Panc1 (cell line): ENCODE measurements at regions not wholly inside any gene's neighbourhood (a gene's known extent, or its start where the extent isn't known, plus 50 kb on each side); places are given as distances from the start of the nearest gene placed in this dataset.

Experiments used
- CTCF ChIP-seq: fragments of 450-650 bp; IDR thresholded peaks from 2 replicates; pipeline ENCODE4 v1.5.1; 2017; ENCODE audit warnings: mild to moderate bottlenecking
- POLR2AphosphoS5 ChIP-seq: IDR thresholded peaks from 2 replicates; pipeline ENCODE4 v1.6.1; 2012; ENCODE audit warnings: mild to moderate bottlenecking, low read depth, low read length, moderate library complexity

- TF ChIP-seq POLR2AphosphoS5 (no peak), CTCF (no peak)
Measured at GRCh38 chr3:1540686-1541085, 447.9 kb downstream of the CNTN6 start.
